ENCODE measurements at regions not wholly inside any gene's neighbourhood (a gene's known extent, or its start where the extent isn't known, plus 50 kb on each side); places are given as distances from the start of the nearest gene placed in this dataset.

DNA sequence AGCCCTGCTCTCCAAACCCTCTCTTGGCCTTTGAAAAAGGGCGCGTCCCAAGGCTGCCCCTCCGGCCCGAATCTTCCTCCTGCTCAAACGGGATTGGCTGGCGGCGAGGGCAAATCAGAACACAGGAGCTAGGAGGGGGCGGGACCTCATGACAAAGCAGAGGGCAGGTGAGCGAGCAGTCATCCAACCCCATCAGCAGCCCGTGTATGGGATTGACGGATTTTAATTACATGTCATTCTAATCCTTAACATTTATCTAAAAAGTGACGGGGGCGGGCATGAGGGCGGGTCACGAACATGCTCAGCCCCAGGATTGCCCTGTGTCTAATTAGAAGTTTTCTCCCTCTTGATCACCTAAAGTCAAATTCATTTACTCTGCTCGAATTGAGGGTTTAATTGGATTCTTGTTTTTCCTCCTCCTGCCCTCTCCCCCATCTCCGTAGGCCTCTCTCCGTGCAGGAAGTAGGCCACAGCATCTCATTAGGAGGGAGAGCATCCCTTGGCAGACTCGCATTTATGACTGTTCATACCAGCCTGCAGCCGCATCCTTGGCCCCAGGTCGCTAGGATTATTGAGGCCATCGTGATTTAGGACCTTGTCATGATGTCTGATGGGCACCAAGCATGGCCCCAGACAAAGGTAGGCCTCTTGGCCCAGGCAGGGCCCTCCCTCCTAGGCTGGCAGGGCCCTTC, 147.1 kb downstream of the CHST1 start:
- DNase-seq (ENCODE audit: low read depth), result no peak

DNA sequence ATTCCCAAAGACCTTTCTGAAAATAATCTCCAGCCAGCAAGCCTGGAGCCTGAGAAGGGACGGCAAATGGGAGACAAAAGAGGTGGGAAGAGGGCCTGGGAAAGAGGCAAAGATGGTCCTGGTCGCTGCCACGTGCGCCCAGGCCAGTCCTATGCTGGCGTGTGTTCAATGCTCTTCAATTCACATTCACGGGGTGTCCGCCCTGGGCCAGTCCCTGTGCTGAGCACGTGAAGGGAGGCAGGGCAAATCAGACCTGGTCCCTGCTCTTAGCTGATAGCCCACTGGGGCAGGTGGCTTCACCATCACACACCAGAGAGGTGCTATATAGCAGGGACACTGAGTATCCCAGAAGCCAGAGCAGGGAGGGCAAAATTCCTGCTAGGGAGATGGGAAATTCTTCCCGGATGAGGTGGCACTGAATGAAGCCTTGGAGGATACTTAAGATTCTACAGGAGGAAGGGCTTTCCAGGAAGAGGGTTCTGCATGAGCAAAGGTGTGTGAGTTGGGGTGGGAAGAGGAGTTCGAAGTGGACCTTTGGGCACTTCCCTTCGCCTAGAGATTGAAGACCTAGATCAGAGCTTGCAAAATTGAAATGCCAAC, 148.2 kb downstream of the CHST1 start:
- no peak for DNase-seq (ENCODE audit: low read depth)

DNA sequence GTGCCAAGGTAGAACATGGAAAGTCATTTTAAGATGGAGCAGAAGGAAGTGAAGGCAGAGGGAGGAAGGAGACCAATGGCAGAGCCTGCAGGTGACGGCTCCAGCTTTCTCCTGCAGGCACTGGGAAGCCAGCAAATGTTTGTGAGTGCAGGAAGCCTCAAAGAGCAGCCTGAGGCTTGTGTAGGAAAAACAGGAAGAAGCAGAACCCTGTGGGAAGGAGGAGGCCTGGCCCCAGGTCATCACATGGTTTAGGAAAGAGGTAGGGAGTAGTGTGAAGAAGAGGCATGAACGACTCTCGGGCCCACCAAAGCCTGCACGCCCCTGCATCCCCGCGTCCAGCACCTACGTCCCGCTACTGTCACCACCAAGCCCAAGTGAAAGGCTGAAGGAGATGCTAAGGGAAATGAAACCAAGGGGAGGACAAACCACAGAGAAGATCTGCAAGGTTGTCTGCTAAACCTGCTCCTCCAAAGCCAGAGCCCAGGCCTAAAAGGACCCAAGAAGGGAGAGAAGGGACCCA, 151.5 kb downstream of the CHST1 start:
- no peak for DNase-seq (ENCODE audit: low read depth)

DNA sequence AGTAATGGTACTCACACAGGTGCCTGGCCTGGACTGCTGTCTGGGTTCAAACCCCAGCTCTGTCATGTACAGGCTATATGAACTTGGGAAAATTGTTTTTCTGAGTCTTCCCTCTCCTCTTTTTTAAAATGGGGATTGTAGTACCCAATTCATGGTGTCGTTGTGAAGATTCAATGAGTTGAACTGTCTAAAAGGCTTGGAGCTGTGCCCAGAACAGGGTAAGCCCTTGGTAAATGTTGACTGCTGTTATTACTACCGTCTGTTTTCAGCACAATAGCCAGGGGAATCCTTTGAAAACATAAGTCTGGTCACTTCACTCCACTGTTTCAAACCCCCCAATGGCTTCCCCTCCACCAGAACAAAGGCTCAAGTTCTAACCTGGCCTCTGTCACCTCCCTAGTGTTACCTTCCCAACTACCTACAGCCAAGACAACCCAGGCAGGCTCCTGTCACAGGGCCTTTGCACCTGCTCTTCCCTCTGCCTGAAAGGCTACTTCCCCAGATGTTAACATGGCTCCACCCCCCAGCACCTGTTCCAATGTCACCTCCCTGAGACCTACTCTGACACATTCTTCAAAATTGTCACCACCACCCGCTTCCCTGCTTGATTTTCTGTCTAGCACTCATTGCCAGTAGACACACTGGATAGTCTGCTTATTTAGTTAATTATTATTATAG, 152.8 kb downstream of the CHST1 start:
- no peak for DNase-seq (ENCODE audit: low read depth)

DNA sequence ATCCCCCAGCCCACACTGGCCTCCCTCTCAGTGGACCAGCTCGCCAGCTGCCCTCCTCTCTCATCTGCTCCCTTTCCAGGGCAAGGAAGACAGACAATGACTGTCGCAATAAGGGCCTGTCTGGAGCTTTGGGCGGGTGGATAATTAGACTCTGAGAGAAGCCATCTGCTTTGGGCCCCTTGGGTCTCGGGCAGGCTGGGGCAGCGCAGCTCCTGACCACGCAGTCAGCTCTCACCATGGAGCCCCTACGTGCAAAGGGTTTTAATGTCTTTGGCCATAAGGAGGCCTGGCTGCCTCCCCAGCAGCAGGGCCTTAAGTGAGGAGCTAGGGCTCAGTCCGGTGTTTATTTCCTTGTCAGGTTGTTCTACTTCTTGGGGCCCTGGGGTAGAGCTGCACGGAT, 153.9 kb downstream of the CHST1 start:
- no peak for DNase-seq (ENCODE audit: low read depth)

DNA sequence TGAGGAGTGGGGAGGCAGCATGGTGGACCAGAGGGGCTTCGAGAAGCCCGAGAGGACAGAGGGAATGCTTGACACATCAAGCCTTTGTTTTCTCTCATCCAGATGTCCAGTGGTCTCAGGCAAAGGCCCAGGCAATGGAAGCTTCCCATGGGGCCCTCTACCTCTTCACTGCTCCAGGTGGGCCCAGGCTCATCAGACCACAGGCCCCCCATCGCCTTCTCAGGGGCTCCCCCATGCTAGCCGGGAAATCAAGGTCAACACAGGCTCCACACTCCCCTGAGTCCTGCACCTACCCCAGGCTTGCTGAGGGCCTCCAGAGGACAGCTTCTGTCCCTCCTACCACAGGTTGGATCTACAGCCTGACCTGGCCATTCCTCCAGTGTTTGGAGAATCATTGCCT, 157.5 kb downstream of the CHST1 start:
- DNase-seq (ENCODE audit: low read depth), result no peak

DNA sequence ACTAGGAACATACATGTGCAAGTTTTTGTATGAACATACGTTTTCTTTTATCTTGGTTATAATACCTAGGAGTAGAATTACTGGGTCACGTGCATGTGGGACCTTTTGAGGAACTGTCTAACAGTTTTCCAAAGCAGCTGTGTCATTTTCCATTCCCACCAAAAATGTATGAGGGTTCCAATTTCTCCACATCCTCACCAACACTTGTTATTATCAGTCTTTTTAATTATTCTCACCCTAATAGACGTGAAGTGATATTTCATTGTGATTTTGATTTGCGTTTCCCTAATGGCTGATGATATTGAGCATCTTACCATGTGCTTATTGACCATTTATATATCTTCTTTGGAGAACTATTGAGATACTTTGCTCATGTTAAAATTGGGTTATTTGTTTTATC, 162.1 kb downstream of the CHST1 start:
- DNase-seq (ENCODE audit: low read depth), result no peak

DNA sequence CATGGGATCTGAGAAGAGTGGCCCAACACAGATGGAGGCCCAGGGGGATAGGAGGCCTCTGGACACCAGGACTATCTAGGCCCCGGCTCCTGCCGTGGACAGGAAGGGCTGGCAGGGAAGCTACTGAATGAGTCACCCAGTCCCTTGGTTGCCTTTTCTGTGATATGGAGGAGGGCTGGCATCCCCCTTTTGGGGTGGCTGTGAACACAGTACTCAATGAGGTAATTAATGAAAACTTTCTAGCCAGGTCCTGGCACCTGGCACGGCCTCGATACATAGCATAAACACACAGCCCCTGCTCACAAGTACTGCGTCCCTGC, 163.2 kb downstream of the CHST1 start:
- DNase-seq (ENCODE audit: low read depth), result no peak

DNA sequence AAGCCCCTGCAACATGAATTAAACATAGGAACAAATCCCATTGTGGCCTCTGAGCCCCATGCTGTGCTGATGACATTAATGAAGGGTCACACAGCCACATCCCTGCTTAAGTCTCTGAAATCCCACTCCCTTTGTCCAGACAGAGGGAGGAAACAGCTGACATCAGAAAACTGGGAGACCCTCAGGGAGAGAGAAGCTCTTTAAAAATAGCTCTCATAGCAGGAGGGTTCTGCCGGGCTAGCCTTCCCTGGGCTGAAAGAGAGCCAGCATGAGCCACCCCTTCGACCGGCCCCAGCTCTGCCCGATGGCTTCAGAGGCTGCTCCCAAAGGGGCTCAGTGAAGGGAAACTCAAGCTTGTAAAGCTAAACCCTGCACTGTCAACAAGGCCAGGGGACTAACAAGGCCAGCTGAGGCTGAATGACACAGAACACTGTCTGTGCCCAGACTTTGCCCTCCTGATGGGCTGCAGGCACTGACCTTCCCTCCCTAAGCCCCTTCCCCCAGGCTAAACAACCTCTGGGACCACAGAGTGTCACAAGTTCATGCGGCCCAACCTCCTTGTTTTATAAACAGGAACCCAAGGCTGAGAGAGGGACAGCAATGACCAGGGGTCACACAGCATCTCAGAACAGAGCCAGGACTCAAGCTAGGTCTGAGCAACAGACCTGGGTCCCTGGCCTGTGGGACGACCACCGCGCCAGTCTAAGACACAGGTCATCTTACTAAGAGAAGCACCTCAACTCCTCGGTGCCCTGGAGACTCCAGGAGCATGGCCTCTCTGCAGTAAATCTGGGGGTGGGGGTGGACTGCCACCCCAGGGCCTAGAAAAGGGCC, 163.8 kb downstream of the CHST1 start:
- no peak for DNase-seq (ENCODE audit: low read depth)

DNA sequence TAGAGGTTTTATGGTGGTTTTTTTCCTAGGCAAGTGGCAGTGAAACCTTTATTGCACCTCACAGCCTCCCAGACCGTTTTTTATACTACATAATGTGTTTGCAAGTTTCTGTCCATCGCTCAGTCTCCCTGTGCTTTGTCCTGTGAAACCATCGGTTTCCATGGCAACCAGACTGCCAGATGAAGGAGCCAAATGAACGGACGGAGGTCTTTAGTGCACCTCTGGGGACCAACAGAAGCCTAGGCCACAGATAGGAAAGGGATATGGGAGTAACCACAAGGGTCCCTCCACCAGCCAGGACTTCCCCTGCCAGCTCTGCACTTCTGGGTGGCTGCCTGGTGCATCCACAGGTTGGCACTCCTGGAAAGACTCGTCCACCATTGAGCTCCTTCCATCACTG, 165.0 kb downstream of the CHST1 start:
- no peak for DNase-seq (ENCODE audit: low read depth)

DNA sequence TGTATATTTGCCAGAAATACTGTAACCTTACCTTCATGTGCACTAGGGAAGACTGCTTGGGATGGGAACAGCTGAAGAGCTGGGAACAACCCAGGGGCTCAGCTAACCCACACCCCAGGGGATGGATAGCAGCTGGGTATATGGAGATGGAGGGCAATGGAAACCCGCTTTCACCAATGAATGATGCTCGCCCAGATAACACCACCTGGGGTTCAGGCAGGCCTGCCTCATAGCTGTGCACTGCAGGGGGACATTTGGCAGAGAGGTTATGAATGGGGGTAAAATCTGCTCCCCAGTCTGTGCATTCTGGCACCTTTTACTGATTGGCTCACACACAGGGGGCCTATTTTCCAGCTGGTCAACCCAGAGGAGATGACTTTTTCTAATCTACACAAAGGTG, 170.7 kb downstream of the CHST1 start:
- DNase-seq (ENCODE audit: low read depth), result no peak

DNA sequence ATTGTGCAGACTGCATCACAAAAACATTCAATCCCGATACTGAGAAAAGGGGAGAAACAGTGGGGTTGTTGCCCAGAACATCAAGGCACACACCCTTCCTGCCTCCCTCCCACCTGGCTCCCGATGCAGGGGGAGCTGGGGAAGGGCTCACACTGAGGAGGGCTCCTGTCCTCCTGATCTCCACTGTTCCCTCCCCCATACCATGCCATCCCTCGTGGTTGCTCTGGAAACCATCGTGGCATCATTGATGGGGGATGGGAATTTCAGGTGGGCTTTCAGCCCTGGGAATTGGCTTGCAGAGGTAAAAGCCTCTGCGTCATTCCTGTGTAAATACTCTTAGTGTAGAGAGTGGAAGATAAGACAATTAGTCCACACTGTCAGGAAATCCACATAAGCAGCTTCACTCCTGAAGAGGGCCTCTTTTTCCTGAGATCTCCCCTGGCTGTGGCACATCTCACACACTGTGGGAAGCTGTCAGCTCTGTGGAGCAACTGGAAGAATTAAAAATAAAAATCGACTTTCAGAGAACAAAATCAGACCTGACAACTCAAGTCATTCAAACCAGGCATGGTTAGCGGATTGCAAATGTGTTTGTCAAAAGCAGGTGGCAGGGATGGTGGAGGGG, 176.0 kb downstream of the CHST1 start:
- no peak for DNase-seq (ENCODE audit: low read depth)

DNA sequence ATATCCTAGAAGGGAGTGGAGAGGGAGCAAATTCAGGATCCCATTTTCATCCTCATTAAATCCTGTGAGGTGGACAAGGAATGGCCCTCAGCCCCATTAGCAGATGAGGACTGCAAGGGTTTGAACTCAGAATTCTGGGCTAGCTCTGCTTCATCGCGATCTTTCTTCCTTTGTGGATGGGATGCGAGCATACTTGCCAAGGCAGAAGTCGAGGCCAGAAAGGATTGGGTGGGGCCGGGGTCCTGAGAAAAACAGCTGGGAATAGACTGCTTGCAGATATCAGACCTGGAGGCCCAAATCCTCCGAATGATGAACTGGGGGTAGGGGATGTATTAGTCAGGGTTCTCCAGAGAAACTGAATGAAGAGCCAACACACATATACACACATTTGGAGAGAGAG, 179.0 kb downstream of the CHST1 start:
- no peak for DNase-seq (ENCODE audit: low read depth)

DNA sequence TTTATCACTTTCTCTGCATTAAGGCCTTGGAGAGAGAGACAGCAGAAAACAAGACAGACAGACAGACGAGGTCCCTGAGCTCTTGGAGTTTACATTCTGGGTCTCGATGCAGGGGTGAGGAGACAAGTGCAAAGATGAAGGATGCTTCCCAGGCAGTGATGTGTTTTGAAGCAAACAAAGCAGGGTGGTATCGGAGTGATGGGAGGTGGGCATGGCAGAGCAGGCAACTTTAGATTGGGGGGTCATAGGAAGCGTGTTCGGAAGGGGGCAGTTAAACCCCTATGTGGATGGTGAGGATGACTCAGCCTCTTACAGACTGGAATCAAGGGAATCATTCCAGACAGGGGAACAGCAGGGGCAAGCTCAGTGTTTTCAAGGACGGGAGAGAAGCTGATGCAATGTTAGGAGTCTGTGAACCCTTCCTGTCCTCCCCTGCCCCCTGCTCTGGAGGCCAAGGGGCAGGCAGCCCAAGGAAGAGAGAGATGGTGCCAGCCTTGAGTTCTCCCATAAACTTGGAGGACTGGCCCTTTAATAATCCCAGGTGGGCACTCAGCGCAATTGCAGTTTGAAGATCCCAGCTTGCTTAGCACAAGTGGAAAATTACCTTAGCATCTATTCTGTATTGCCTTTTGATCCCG, 180.2 kb downstream of the CHST1 start:
- DNase-seq (ENCODE audit: low read depth), result no peak

DNA sequence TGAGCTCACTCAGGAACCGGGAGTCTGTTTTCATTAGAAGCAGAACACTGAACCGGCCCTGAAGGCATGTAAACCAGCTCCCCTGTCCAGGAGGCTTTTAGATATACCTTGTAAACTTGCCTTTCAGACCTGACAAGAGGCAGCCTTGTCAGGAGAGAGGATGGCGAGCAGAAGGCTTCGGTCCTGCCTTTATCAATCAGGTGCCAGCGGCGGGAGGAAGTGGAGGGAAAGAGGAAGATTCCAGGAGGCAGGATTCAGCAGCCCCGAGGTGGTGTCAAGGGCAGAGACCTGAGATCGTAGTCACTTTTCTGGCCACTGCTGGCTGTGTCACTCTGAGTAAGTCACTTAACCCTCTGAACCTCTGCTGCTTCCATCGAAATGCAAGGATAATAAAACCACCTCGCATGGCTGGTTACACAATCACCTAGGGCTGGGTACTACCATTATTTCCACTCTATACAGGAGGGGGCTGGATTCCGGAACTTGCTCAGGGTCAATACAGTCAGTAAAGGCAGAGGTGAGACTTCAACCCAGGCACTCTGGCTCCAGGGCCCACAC, 181.0 kb downstream of the CHST1 start:
- no peak for DNase-seq (ENCODE audit: low read depth)

DNA sequence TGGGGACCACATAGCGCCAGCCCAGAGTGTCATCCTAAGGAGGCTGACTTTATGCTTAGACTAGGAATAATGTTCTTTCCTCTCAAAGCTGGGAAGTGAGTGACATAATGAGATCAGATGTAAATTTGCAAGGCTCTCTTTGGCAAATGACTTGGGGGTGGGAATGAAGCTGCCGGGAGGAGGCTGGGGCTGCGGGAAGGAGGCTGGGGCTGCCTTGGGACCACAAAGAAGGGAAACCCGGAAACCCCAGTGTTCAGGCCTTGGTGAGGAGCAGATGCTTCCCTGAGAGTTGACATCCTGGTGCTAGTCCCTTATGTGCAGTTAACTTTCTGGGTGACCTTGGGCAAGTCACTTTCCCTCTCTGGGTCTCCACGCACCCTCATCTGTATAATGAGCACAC, 182.0 kb downstream of the CHST1 start:
- no peak for DNase-seq (ENCODE audit: low read depth)

DNA sequence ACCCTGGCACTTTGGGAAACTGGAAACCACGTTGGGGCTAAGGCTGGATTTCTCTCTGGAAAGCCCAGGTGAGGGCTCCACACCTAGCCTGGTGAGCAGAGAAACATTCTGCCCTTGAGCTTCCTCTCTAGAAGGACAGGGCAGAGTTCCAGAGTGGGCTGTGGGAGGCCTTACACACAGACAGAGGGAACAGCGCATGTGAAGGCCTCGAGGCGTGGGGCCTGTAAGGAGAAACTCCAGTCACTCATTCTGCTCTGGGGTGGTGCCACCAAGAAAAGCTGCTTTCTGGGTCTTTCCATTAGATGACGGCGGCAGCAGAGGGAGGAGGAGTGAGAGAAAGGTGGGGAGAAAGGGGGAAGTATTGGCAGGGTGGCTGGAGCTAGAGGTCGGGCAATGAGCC, 183.1 kb downstream of the CHST1 start:
- no peak for DNase-seq (ENCODE audit: low read depth)

DNA sequence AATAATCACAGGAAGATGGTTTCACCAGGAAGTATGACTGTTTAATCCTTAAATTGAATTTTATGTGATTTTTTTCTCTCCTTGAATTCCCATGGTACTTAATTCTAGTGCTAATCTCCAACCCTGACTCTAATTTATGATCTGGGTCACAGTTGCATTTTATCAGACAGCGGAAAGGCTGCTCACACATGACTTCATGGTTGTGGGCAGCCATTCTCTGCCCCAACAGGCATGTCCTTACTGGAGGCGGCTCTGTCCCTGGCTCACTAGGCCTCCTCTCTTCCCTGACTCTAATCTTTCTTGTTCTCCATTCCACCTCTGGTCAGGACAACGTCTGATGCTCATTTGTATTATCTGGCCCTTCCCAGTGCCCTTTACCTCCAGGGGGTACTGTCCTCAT, 184.4 kb downstream of the CHST1 start:
- no peak for DNase-seq (ENCODE audit: low read depth)

DNA sequence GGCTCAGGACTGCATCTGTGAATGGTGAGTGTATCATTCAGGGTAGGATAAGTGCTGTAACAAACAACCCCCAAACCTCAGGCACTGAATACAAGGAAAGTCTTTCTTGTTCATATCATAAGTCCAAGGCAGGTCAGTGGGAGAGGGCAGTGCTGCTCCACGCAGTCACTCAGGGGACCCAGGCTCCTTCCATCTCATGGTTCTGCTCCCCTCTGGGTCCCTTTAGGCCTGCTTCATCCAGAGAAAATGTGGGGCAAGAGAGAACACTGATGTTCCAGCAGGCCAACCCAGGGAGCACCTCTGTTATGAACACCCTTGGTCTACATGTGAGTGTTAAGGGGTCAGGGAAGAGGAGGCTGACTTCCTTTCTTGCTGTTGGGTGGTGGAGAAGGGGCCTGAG, 187.8 kb downstream of the CHST1 start:
- DNase-seq (ENCODE audit: low read depth), result no peak

DNA sequence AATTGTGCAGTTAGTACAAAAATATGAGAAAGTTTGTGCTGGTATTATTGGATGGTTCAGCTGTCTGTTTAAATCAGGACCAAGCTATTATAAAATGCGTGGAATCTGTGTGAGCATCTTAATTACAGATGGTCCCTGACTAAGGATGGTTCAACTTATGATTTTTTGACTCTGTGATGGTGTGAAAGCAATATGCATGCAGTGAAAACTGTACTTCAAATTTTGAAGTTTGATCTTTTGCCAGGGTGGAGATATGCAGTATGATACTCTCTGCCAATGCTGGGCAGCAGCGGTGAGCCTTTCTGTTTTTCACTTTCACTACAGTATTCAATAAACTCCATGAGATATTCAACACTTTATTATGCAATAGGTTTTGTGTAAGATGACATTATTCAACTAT, 189.3 kb downstream of the CHST1 start:
- DNase-seq (ENCODE audit: low read depth), result no peak

DNA sequence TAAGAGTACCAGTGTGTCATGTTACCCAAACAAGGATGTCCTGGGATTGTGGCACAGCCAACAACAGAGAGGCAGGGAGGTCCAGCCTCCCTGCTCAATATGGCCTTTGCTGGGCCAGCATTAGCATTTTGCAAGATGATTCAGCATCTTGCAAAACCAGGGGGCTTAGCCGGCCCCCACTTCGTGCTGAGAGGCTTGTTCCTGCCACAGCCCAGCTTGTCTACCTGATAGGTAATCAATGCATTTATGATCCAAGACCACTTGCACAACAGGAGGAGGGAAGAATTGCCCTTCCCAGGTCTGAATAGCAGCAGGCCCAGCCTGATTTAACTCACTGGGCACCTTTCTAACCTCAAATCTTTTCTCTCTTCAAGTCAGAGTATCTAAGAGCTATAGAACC, 189.0 kb upstream of the SYT13 start:
- no peak for DNase-seq (ENCODE audit: low read depth)
